Right cardiac atrium (tissue), 5 donors: ENCODE measurements at regions not wholly inside any gene's neighbourhood (a gene's known extent, or its start where the extent isn't known, plus 50 kb on each side); places are given as distances from the start of the nearest gene placed in this dataset.
"Not testable (repeated sequence)": the region's sequence is repeated elsewhere in the genome, so short reads cannot be mapped to it uniquely, and the experiment has no call there.

Source experiments
- ATAC-seq, 2 donors: fragments of 200-7000 bp; cut with Tn5 transposase; one replicate each; pipeline versions ENCODE4 v1.8.0 to v1.9.1; 2020; ENCODE audit warnings: moderate library complexity in 2 of 2, mild to moderate bottlenecking in 1 of 2
- DNase-seq, 3 donors: peaks; one replicate each; pipeline ENCODE4 v3.0.0-alpha.2; 2020
- H3K27ac ChIP-seq: one replicate; pipeline ENCODE4 v1.5.1; 2013; ENCODE audit warnings: mild to moderate bottlenecking, low read length, control low read depth, moderate library complexity
- H3K27me3 ChIP-seq: one replicate; pipeline ENCODE4 v1.6.1; 2013; ENCODE audit not compliant: control insufficient read depth, insufficient read depth
- H3K4me1 ChIP-seq: one replicate; pipeline ENCODE4 v1.6.1; 2013; ENCODE audit warnings: low read length; ENCODE audit not compliant: control insufficient read depth, insufficient read depth
- H3K4me3 ChIP-seq: one replicate; pipeline ENCODE4 v1.5.1; 2013; ENCODE audit warnings: low read length, control low read depth
- H3K9me3 ChIP-seq: one replicate; pipeline ENCODE4 v1.6.1; 2013; ENCODE audit warnings: low read length; ENCODE audit not compliant: control insufficient read depth
- WGBS: extraction: QIAGEN DNeasy Blood & Tissue Kit; methylation state at CpG from one replicate; pipeline ENCODE4 v1.1.7; 2013; 5-methylcytosine and 5-hydroxymethylcytosine counted together
- intact Hi-C, 4 donors: fragments of 100-400 bp; cut with DNase I; formaldehyde crosslinking; loops; one replicate each; pipeline versions ENCODE4 v1.11.0 to v1.14.0; 2022 to 2023
- donor health status: healthy with polysubstance abuse.
- donor health status: DM: no; HTN: yes; CAD: no.
- donor health status: DM: no; HTN: no; CAD: no.
- donor health status: DM: no; HTN: yes; CAD: no; lungs with severe emphysema.
- donor health status: DM: yes; HTN: yes; CAD: no.

DNA sequence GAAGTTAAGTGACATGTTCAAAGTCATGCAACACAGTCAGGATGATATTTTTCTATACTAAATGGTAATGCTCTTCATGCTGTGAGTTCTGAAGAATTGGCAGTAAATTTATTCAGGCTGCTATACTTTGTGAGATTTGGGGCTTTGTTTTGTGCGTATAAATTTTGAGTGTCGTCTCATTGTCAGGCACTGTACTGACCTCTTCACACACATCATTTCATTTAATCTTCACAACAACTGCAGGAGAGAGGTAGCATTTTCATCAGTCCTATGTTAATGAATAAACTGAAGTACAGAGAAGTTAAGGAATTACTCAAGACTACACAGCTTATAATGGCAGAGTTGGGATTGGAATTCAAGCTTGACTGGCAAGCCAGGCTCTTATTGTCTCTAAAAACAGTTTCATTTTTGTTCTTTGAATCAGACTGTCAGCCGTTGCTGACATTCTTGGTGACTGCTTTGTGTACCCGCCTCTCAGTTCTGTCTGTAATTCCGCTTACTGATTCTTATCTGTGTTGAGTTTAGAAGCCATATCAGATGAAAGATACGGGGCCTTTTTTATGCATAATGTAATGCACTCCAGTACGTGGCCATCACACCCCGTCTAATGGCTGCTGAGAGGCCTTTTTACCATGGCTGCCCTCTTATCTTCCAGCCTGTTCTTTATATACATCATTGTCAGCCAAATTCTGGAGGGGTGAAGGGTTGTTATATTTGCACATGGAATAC is 274.9 kb downstream of the UTRN start:
- Histone ChIP-seq H3K27me3 (no peaks in the 10 kb centered on the region), H3K9me3 (no peaks in the 10 kb centered on the region), H3K27ac (peak overlapping the region; percentile 64), H3K4me1 (peaks cover 1% of the 10 kb centered on the region), H3K4me3 (no peak overlapping the region)
- intact Hi-C loops = no loop called here
- ATAC-seq = peak; percentile 26 to 63
- no peak for DNase-seq
- 41% methylated on average over 8 of the region's 8 CpGs for WGBS

DNA sequence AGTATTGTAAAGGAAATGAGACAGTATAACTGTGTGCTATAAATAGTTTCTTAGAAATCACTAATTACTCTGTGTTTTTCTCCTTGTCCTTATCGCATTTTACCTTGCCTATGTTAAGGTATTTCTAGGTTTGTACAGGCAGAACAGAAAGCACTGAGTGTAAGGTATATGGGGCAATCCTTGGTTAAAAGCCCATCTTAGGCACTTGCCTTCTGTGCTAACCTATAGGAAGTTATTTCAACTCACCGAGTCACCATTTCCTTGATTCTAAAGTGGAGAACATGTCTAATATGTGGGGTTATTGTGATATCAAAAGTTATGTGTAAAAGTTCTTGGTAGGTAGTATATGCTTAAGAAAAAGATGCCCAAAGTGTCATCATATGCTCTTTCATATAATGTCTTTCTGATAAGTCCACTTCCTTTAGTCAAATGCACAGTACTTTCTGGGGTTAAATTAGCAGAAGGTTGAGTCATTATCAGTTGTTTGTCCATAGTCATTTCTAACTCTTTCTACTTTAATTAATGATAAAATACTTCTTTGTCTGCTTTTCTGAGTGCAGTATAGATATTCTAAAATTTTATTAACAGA is 276.4 kb downstream of the UTRN start:
- H3K27me3 ChIP-seq = no peaks in the 10 kb centered on the region
- no peak for DNase-seq
- WGBS = 94% methylated on average over 2 of the region's 2 CpGs

DNA sequence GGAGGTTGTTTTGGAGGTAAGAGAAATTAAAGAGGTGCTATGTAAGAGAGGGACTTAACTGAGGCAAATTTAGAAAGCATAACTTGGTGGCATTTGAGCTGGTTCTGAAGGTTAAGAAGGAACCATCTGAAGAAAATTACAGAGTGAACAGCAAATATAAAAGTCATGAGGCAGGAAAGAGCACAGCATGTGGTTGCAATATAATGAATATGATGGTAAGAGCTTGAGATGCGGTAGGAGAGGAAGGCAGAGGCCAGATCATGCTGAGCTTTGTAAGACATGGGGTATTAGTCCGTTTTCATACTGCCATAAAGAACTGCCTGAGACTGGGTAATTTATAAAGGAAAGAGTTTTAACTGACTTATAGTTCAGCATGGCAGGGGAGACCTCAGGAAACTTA is 279.1 kb downstream of the UTRN start:
- 96% methylated on average over 2 of the region's 2 CpGs for WGBS

More for the DNA sequence above, 276.4 kb downstream of the UTRN start:
- H3K27ac ChIP-seq = no peak overlapping the region
- no peaks in the 10 kb centered on the region for H3K9me3 ChIP-seq
- no peak overlapping the region for H3K4me3 ChIP-seq
- peaks cover 1% of the 10 kb centered on the region for H3K4me1 ChIP-seq
- intact Hi-C loops = no loop called here
- no peak for ATAC-seq

DNA sequence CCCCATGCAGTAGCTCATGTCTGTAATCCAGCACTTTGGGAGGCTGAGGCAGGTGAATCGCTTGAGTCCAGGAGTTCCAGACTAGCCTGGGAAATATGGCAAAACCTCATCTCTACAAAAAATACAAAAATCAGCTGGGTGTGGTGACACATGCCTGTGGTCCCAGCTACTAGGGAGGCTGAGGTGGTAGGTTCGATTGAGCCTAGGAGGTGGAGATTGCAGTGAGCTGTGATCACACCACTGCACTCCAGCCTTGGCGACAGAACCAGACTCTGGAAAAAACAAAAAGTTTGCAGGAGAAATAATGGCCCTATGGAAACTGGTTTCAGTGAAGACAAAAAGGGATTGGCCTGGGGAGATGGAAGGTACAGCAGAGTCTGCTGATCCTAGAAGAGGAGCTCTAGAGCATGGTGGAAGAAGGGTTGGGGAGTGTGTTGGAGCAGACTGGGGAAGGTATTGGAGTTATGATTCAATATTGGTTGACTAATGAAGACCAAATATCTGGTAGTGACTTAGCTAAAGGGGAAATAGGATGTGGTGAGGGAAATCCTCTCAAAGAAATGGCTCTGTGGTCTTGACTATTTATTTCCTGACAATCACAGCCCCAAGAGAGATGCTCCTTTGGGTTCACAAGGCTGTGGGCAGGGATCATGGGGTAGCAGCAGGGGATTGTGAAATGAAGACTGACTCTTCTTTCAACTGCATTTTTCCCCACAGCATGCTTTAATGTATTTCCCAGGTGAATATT is 281.9 kb downstream of the UTRN start:
- WGBS = 98% methylated on average over 3 of the region's 3 CpGs
- intact Hi-C loops = no loop called here
- DNase-seq (no peak), ATAC-seq (no peak)
- no peak overlapping the region for H3K27ac ChIP-seq
- H3K4me3 ChIP-seq = no peak overlapping the region
- no peaks in the 10 kb centered on the region for H3K9me3 ChIP-seq
- no peaks in the 10 kb centered on the region for H3K27me3 ChIP-seq
- H3K4me1 ChIP-seq = peaks cover 2% of the 10 kb centered on the region

More for the DNA sequence above, 279.1 kb downstream of the UTRN start:
- DNase-seq (no peak), ATAC-seq (no peak)
- Histone ChIP-seq H3K27me3 (no peaks in the 10 kb centered on the region), H3K4me1 (peaks cover 3% of the 10 kb centered on the region), H3K27ac (no peak overlapping the region), H3K4me3 (no peak overlapping the region), H3K9me3 (no peaks in the 10 kb centered on the region)
- intact Hi-C loops = no loop called here

DNA sequence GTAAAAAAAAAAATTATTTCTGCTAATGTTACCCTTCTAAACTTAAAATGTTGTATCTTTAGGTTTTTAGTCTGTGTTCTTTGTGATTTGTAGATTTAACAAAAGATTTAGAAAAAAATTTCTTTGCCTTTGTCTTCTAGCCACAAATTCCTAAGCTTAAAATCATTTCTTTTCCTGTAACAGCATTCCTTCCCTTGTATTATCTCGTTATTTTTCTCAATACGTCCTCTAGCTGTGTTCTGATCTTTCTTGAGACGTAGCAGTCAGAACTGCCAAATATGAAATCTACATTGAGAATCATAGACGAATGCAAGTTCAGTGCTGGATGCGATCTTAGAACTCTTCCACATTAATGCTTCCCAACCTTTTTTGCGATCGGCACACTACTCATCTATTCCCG is 283.1 kb downstream of the UTRN start:
- Histone ChIP-seq H3K4me3 (no peak overlapping the region), H3K9me3 (no peaks in the 10 kb centered on the region), H3K27ac (no peak overlapping the region), H3K4me1 (peaks cover 2% of the 10 kb centered on the region), H3K27me3 (no peaks in the 10 kb centered on the region)
- intact Hi-C loops = no loop called here
- no peak for DNase-seq
- 85% methylated on average over 8 of the region's 8 CpGs for WGBS
- no peak for ATAC-seq

DNA sequence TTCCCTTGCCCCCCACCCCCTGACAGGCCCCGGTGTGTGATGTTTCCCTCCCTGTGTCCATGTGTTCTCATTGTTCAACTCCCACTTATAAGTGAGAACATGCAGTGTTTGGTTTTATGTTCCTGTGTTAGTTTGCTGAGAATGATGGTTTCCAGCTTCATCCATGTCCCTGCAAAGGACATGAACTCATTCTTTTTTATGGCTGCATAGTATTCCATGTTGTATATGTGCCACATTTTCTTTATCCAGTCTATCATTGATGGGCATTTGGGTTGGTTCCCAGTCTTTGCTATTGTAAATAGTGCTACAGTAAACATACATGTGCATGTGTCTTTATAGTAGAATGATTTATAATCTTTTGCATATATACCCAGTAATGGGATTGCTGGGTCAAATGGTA is 287.4 kb downstream of the UTRN start:
- intact Hi-C loops, ATAC-seq, H3K27ac ChIP-seq, H3K9me3 ChIP-seq, H3K27me3 ChIP-seq, DNase-seq, H3K4me1 ChIP-seq, H3K4me3 ChIP-seq: not testable (repeated sequence)
- WGBS = 97% methylated on average over 1 of the region's 1 CpG

DNA sequence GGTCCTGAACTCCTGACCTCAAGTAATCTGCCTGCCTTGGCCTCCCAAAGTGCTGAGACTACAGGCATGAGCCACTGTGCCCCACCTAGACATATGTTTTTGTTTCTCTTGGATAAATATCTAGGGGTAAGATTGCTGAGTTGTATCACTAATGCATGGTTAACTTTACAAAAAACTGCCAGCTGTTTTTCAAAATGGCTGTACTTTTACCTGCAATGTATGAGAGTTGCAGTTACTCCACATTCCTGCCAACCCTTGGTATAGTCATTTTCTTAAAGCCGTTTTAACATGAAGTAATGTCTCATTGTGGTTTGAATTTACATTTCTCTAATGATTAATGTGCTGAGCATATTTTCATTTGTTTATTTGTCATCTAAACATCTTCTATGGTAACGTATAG is 289.7 kb downstream of the UTRN start:
- DNase-seq (no peak), ATAC-seq (no peak)
- Histone ChIP-seq H3K4me3 (no peak overlapping the region), H3K4me1 (no peaks in the 10 kb centered on the region), H3K27me3 (no peaks in the 10 kb centered on the region), H3K9me3 (no peaks in the 10 kb centered on the region), H3K27ac (no peak overlapping the region)
- intact Hi-C loops = no loop called here
- 94% methylated on average over 2 of the region's 2 CpGs for whole genome bisulfite sequencing

DNA sequence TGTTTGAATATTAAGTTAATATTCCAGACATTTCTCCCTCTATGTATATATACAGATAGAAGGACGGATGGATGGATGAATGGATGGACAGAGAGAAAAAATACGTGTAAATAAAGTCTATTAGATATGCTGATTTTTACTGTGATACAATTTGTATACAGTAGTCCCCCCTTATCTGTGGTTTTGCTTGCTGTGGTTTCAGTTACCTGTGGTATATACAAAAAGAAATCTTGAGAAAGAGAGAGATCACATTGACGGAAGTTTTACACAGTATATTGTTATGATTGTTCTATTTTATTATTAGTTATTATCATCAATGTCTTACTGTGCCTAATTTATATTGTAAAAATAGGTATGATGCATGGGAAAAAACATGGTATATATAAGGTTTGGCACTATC is 290.2 kb downstream of the UTRN start:
- H3K9me3 ChIP-seq = no peaks in the 10 kb centered on the region
- ATAC-seq (no peak), DNase-seq (no peak)
- 97% methylated on average over 3 of the region's 3 CpGs for WGBS
- no peaks in the 10 kb centered on the region for H3K27me3 ChIP-seq
- no peaks in the 10 kb centered on the region for H3K4me1 ChIP-seq
- no peak overlapping the region for H3K27ac ChIP-seq
- intact Hi-C loops = no loop called here
- H3K4me3 ChIP-seq = no peak overlapping the region

DNA sequence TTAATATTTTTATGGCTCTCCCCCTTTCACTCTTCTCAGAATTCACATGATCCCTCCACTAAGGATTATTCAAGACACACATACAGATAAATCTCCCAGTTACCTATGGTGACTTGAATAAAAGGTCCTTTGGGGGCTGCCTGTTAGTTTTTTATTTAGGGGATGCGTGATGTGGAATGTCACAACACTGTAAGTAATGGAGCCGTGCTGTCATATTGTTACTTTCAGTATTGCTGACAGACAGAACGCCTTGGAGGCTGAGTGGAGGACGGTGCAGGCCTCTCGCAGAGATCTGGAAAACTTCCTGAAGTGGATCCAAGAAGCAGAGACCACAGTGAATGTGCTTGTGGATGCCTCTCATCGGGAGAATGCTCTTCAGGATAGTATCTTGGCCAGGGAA is 291.7 kb downstream of the UTRN start:
- H3K27ac ChIP-seq = no peak overlapping the region
- no peaks in the 10 kb centered on the region for H3K9me3 ChIP-seq
- no peak overlapping the region for H3K4me3 ChIP-seq
- ATAC-seq (no peak), DNase-seq (no peak)
- no peaks in the 10 kb centered on the region for H3K4me1 ChIP-seq
- H3K27me3 ChIP-seq = no peaks in the 10 kb centered on the region
- intact Hi-C loops = no loop called here
- WGBS = 89% methylated on average over 6 of the region's 6 CpGs

DNA sequence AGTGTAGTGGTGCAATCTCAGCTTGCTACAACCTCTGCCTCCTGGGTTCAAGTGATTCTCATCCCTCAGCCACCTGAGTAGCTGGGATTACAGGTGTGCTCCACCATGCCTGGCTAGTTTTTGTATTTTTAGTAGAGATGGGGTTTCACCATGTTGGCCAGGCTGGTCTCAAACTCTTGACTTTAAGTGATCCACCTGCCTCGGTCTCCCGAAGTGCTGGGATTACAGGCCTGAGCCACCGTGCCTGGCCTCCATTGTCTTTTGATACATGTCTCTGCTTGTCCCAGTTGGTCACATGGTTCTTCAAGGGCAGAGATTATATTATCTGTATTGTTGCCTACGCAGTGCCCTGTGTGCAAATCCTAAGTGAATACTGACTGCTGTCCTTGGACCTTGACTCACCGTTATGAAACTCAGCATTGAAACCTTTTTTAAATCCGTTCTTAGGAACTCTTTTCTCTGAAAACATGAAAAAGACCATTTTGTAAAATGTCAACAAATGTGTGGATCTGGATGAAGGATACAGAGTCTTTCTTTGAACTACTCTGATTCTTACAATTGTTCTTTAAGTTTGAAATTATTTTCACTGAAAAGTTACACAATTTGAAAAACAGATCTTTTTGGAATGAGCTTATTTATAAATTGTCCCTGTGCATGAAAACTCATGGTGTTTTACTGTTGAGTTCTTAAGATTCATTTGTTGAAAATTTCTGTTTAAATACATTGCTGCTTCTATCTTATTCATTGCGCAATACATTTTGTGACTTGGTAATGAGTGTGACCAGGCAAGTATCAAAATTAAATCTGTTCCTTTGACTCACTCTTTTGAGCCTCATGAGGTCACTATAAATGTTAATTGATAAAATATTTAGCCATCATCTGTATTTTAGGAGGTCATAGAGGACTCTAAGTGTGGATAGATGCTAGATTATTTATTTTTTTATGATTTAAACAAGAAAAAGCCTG is 293.5 kb downstream of the UTRN start:
- no peaks in the 10 kb centered on the region for H3K27me3 ChIP-seq
- DNase-seq (no peak), ATAC-seq (no peak)
- no peak overlapping the region for H3K4me3 ChIP-seq
- intact Hi-C loops = no loop called here
- WGBS = 93% methylated on average over 7 of the region's 7 CpGs
- no peak overlapping the region for H3K27ac ChIP-seq
- H3K4me1 ChIP-seq = no peaks in the 10 kb centered on the region
- no peaks in the 10 kb centered on the region for H3K9me3 ChIP-seq
